Effector memory CD8-positive, alpha-beta T cell (primary cell): ENCODE measurements at regions not wholly inside any gene's neighbourhood (a gene's known extent, or its start where the extent isn't known, plus 50 kb on each side); places are given as distances from the start of the nearest gene placed in this dataset.
"Not testable (repeated sequence)": the region's sequence is repeated elsewhere in the genome, so short reads cannot be mapped to it uniquely, and the experiment has no call there.

Experiments
- ATAC-seq: fragments of 150-1000 bp; cut with Tn5 transposase; replicated peaks from 2 replicates; pipeline ENCODE4 v1.10.0; 2021; ENCODE audit warnings: mild to moderate bottlenecking, moderate library complexity
- DNase-seq, 3 experiments: peaks; one replicate each; pipeline ENCODE4 v3.0.0; 2021
- H3K27ac Mint-ChIP-seq, 2 donors: one replicate each; pipeline ENCODE4 v1.8.0; 2022; ENCODE audit warnings: mild to moderate bottlenecking in 2 of 2, mixed read lengths in 2 of 2, moderate library complexity in 2 of 2
- H3K27me3 Mint-ChIP-seq, 2 donors: one replicate each; pipeline ENCODE4 v1.8.0; 2022; ENCODE audit warnings: mixed read lengths in 2 of 2
- H3K36me3 Mint-ChIP-seq: one replicate; pipeline ENCODE4 v1.8.0; 2022; ENCODE audit warnings: mild to moderate bottlenecking, moderate library complexity, mixed read lengths; ENCODE audit not compliant: insufficient read depth
- H3K4me1 Mint-ChIP-seq, 2 donors: one replicate each; pipeline ENCODE4 v1.8.0; 2022; ENCODE audit warnings: low read depth in 2 of 2, mixed read lengths in 2 of 2
- H3K4me3 Mint-ChIP-seq, 2 donors: one replicate each; pipeline ENCODE4 v1.8.0; 2022; ENCODE audit warnings: mild to moderate bottlenecking in 2 of 2, mixed read lengths in 2 of 2, moderate library complexity in 2 of 2
- H3K9me3 Mint-ChIP-seq, 2 donors: one replicate each; pipeline ENCODE4 v1.8.0; 2022; ENCODE audit warnings: mixed read lengths in 2 of 2

GRCh38 chr20:4320291-4320690 is 71.2 kb upstream of the ADRA1D start:
- Mint-ChIP-seq H3K4me3 (no peak overlapping the region), H3K4me1 (no peaks in the 10 kb centered on the region), H3K36me3 (no peaks in the 10 kb centered on the region), H3K27ac (no peak overlapping the region), H3K27me3 (peaks cover 23 to 53% of the 10 kb centered on the region in 2 donors), H3K9me3 (peaks cover 0 to 7% of the 10 kb centered on the region in 2 donors)
- DNase-seq (no peak), ATAC-seq (no peak)

GRCh38 chr20:4318891-4319290 is 69.8 kb upstream of the ADRA1D start:
- Mint-ChIP-seq H3K27ac (no peak overlapping the region), H3K4me3 (no peak overlapping the region), H3K36me3 (peaks cover 3% of the 10 kb centered on the region), H3K27me3 (peaks cover 21 to 43% of the 10 kb centered on the region in 2 donors), H3K9me3 (peaks cover 0 to 7% of the 10 kb centered on the region in 2 donors), H3K4me1 (no peaks in the 10 kb centered on the region)
- DNase-seq (no peak), ATAC-seq (no peak)

GRCh38 chr20:4310616-4311015 is 61.5 kb upstream of the ADRA1D start:
- not testable (repeated sequence) for H3K4me1 Mint-ChIP-seq, ATAC-seq, DNase-seq, H3K4me3 Mint-ChIP-seq, H3K27ac Mint-ChIP-seq, H3K36me3 Mint-ChIP-seq
- Mint-ChIP-seq H3K9me3 (peaks cover 7 to 15% of the 10 kb centered on the region in 2 donors), H3K27me3 (peaks cover 32 to 33% of the 10 kb centered on the region in 2 donors)

DNA sequence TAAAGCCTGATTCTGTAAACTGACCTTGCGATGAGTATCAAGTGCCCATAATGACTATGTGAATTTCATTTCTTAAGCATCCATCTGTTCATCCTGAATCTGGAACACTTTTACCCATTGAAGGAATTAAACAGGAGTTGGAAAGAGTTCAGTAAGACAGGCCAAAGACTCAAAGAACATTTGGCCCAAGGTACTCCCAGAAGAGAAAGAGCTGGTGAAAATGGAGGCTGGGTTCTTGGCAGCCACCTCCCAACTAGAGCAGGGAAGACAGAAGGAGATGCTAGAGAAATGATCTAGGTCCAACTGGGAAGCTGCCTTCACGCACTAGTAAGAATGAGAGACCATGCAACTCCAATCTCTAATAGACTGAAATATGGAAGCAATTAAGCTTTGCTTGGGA is 57.1 kb upstream of the ADRA1D start:
- DNase-seq, result no peak
- H3K36me3 Mint-ChIP-seq, result no peaks in the 10 kb centered on the region
- H3K27ac Mint-ChIP-seq, result no peak overlapping the region
- H3K4me1 Mint-ChIP-seq, result no peaks in the 10 kb centered on the region
- H3K4me3 Mint-ChIP-seq, result no peak overlapping the region
- ATAC-seq, result no peak
- peaks cover 0 to 1% of the 10 kb centered on the region in 2 donors for H3K9me3 Mint-ChIP-seq
- peaks cover 21 to 56% of the 10 kb centered on the region in 2 donors for H3K27me3 Mint-ChIP-seq

DNA sequence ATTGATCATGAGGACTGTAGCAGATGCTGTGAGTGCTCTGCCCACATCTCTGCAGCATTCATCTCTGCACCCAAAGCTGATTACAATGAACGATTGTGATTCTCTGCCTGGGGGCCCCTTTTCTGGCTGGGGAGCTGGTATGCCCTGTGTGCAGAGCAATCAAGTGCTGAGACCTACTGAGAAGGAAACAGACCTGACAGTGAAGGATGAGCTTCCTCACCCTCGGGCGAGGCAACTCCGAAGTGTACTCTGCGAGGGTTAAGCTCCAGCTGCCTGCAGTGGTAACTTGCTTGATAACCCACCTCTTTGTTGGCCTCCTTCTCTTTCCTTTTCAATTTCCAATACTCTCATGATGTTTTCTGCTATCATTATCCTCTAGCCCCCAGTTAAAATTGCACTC is 56.0 kb upstream of the ADRA1D start:
- H3K4me3 Mint-ChIP-seq, result no peak overlapping the region
- H3K4me1 Mint-ChIP-seq, result no peaks in the 10 kb centered on the region
- no peaks in the 10 kb centered on the region for H3K9me3 Mint-ChIP-seq
- H3K27ac Mint-ChIP-seq, result no peak overlapping the region
- H3K27me3 Mint-ChIP-seq, result peaks cover 25 to 67% of the 10 kb centered on the region in 2 donors
- H3K36me3 Mint-ChIP-seq, result no peaks in the 10 kb centered on the region
- ATAC-seq, result no peak
- DNase-seq, result no peak

DNA sequence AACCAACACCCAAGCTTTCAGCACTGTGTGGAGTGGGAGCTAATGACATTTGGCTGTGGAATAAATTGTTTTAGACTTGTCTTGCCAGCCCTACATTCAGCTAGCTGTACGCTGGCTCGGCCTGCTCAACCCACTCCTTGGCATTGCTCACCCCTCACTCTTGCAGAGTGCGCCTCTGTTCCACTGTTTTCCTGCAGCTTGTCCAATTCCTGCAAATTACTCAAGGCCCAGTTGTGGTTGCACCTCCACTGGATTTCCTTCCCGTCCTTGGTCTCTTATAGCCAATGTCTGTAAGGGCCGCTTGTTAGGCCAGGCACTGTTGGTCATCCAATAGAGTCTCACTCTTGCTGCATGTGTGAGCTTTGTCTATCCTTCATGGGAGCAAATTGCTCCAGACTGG is 55.5 kb upstream of the ADRA1D start:
- Mint-ChIP-seq H3K4me1 (no peaks in the 10 kb centered on the region), H3K4me3 (no peak overlapping the region), H3K27me3 (peaks cover 22 to 72% of the 10 kb centered on the region in 2 donors), H3K27ac (no peak overlapping the region), H3K36me3 (no peaks in the 10 kb centered on the region), H3K9me3 (no peaks in the 10 kb centered on the region)
- ATAC-seq, result no peak
- DNase-seq, result no peak

DNA sequence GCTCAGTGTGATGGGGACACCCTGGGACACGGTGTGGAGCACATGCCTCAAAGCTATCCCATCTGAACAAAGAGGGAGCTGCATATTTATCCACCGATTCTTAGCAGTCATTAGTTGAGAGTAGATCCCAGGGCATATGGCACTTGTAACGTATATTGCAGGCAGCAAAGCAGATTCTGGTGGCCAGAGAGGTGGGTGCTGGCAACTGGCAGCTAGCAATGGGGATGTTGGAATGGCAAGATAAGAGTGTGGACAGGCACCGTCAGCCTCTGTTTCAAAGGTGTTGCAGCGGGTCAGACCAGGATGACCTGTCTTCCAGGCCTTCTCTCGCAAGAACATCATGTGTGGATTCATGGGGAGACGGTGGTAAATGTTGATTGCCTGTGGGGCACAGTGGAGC is 54.0 kb upstream of the ADRA1D start:
- Mint-ChIP-seq H3K27me3 (peaks cover 24 to 75% of the 10 kb centered on the region in 2 donors), H3K27ac (no peak overlapping the region), H3K4me1 (no peaks in the 10 kb centered on the region), H3K9me3 (peaks cover 0 to 4% of the 10 kb centered on the region in 2 donors), H3K4me3 (no peak overlapping the region), H3K36me3 (no peaks in the 10 kb centered on the region)
- ATAC-seq (no peak), DNase-seq (no peak)

- Mint-ChIP-seq H3K27ac (no peak overlapping the region), H3K4me3 (no peak overlapping the region), H3K27me3 (peaks cover 43 to 91% of the 10 kb centered on the region in 2 donors), H3K4me1 (no peaks in the 10 kb centered on the region), H3K9me3 (peaks cover 0 to 4% of the 10 kb centered on the region in 2 donors), H3K36me3 (no peaks in the 10 kb centered on the region)
- DNase-seq (no peak), ATAC-seq (no peak)
Observed at GRCh38 chr20:4300921-4301320, 51.8 kb upstream of the ADRA1D start.

DNA sequence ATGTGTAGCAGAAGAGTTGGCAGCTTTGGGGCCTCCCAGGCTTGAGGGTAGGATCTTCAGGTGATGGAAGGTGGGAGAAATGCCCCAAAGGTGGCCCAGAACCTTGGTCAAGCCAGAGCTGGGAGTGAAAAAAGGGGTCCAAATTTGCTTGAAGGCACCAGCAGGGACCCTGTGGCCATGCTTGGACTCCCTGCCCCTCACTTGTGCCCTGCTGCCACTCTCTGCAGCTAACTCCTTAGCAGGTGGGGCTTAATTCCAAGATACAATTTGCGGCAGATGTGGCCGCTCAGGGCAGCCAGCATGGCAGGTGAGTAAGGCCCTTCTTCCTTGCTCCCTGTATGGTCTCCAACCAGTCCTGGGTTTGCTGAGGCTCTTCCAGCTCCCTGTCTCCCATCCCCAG is 51.3 kb upstream of the ADRA1D start:
- peaks cover 43 to 92% of the 10 kb centered on the region in 2 donors for H3K27me3 Mint-ChIP-seq
- peaks cover 0 to 4% of the 10 kb centered on the region in 2 donors for H3K9me3 Mint-ChIP-seq
- H3K4me3 Mint-ChIP-seq, result no peak overlapping the region
- no peaks in the 10 kb centered on the region for H3K36me3 Mint-ChIP-seq
- ATAC-seq (no peak), DNase-seq (no peak)
- H3K27ac Mint-ChIP-seq, result no peak overlapping the region
- no peaks in the 10 kb centered on the region for H3K4me1 Mint-ChIP-seq

- Mint-ChIP-seq H3K36me3 (no peaks in the 10 kb centered on the region), H3K27me3 (peaks cover 46 to 92% of the 10 kb centered on the region in 2 donors), H3K27ac (no peak overlapping the region), H3K9me3 (peaks cover 0 to 4% of the 10 kb centered on the region in 2 donors), H3K4me3 (no peak overlapping the region), H3K4me1 (no peaks in the 10 kb centered on the region)
- DNase-seq (no peak), ATAC-seq (no peak)
Observed at GRCh38 chr20:4299773-4300172, 50.7 kb upstream of the ADRA1D start.

DNA sequence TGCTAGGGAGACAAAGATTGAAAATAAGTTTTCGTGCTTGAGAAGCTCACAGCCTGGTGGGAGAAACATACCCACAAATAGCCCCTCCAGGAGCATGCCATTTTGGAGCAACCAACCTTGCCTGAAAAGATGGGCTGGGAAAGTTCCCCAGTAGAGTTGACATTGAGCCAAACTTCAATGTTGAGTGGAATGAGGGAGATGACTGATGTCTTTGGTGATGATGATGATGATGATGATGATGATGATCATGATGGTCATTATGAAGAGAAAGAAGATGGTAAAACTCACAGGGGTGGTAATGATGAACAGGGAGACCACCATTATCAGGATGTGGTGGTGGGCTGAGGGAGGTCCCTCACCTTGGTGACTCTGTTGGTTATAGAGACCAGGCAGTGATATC is 50.1 kb upstream of the ADRA1D start:
- Mint-ChIP-seq H3K27ac (no peak overlapping the region), H3K4me3 (no peak overlapping the region), H3K9me3 (peaks cover 0 to 4% of the 10 kb centered on the region in 2 donors), H3K4me1 (no peaks in the 10 kb centered on the region), H3K27me3 (peaks cover 50 to 92% of the 10 kb centered on the region in 2 donors), H3K36me3 (no peaks in the 10 kb centered on the region)
- DNase-seq (no peak), ATAC-seq (no peak)
